SKM-1 treated with dmso at 0.1 percent for 144 hours (cell line): ENCODE measurements at regions not wholly inside any gene's neighbourhood (a gene's known extent, or its start where the extent isn't known, plus 50 kb on each side); places are given as distances from the start of the nearest gene placed in this dataset.
"Not testable (repeated sequence)": the region's sequence is repeated elsewhere in the genome, so short reads cannot be mapped to it uniquely, and the experiment has no call there.

Source experiments
- DNase-seq: peaks from one replicate; lab custom pipeline; 2025; ENCODE audit not compliant: unreplicated experiment; lab: John Stamatoyannopoulos, UW

DNA sequence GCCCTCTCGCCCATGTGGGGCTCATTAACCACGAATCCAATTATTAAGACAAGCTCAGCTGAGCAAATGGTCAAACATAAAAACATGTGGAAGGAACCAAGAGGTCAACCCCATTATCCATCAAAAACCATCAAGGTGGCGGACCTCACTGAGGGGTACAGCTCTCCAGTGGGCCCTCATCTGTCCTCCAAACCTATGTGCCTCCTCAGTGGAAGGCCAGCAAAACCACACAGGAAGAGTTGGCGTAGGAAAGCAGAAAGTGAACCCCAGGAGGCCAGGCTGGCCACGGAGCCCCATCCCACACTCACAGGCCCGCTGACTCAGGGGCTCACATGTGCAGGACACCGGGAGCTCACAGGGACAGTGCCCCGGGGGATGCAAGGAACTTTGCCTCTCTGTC lies 66.5 kb upstream of the CLEC6A start:
- DNase-seq = not testable (repeated sequence)

DNA sequence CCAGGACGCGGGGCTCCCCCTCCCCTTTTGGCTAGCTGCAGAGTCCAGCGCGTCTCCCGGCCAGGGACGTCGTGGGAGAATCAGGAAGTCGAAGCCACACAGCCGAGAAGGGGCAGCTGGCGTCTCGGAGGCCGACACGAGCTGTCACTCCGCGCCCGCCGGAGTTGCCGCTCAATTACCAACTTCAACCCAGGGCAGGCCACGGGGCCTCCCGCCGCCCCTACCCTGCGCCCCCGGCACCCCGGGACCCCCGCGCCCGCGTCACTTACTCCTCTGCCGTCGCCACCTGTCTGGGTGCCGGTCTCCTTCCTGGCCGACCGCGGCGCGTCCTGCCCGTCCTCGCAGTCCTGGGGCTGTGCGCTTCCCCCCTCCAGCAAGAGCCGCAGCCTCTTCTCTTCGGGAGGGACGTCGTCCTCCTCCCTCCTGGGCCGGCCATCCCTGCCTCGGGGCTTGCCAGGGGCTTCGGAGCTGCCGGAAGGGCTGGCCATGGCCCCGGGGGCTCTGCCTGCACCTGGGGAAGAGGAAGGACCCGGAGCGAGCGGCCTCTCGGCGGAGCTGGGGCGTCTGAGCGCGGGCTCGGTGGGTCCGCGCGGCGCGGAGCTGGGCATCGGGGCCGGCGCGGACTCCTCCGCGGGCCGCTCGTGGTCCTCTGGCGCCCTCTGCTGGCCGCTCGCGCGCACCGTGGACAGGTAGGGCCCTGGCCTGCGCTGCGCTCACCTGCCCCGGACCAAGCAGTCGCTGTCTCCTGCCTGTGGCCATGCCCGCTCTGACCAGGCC lies 65.6 kb upstream of the CLEC6A start:
- not testable (repeated sequence) for DNase-seq

DNA sequence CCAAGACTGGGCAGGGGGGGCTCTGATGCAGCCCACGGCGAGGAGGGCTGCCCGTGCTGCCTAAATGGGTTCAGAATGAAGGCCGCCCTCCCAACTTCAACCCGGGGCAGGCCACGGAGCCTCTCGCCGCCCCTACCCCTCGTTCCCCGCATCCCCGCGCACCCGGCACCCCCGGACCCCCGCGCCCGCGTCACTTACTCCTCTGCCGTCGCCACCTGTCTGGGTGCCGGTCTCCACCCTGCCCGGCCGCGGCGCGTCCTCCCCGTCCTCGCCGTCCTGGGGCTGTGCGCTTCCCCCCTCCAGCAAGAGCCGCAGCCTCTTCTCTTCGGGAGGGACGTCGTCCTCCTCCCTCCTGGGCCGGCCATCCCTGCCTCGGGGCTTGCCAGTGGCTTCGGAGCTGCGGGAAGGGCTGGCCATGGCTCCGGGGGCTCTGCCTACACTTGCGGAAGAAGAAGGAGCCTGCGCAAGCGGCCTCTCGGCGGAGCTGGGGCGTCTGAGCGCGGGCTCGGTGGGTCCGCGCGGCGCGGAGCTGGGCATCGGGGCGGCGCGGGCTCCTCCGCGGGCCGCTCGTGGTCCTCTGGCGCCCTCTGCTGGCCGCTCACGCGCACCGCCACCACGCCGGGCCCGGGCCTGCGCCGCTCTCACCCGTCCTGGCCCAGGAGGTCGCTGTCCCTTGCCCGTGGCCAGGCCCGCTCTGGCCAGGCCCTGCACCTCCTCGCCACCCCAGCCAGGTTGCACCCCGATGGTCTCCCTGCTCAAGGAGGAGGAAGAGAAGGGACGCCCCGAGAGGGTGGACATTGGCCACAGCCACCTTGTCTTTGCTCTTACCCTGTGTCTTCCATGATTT lies 59.3 kb upstream of the CLEC6A start:
- not testable (repeated sequence) for DNase-seq

DNA sequence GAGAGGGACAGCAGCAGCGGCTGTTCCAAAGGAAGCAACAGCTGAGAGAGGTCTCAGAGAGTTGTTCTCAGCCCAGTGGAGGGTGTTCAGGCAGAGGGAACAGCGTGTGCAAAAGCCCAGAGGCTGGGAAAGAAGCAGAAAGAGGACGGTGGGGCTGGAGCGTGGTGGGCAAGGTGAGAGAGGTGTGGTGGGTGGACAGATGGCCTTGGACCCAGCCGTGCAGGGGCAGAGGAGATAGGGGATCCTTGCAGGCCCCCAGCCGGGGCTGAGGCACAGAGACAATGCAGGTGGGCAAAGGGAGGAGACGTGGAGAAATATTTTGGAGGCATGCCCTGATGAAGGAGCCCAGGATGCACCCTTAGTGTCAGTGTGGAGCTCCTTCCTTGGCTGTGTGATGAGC lies 58.4 kb upstream of the CLEC6A start:
- not testable (repeated sequence) for DNase-seq

- not testable (repeated sequence) for DNase-seq
These were observed 56.2 kb upstream of the CLEC6A start for GRCh38 chr12:8399496-8400034.

DNA sequence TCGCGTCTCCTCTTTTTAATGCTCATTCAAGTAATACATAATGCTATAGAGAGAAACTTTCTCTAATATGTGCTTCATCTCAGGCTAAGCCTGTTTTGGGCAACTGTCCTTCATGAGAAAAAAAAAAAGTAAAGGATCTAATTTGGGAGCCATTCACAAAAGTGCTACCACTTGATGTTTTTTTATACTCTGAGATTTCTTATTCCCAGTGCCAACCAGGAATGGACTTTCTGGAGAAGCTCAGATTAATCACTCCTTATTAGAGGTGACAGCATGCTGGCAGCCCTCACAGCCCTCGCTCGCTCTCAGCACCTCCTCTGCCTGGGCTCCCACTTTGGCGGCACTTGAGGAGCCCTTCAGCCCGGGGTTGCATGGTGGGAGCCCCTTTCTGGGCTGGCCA lies 51.9 kb upstream of the CLEC6A start:
- not testable (repeated sequence) for DNase-seq

DNA sequence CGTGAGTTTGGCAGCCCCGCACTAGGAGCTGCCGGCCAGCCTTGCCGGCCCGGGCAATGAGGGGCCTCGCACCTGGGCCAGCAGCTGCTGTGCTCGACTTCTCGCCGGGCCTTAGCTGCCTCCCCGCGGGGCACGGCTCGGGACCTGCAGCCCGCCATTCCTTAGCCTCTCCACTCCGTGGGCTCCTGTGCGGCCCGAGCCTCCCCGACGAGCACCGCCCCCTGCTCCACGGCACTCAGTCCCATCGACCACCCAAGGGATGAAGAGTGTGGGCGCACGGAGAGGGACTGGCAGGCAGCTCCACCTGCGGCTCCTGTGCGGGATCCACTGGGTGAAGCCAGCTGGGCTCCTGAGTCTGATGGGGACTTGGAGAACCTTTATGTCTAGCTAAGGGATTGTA lies 51.4 kb upstream of the CLEC6A start:
- not testable (repeated sequence) for DNase-seq
